ENCODE measurements at regions not wholly inside any gene's neighbourhood (a gene's known extent, or its start where the extent isn't known, plus 50 kb on each side); places are given as distances from the start of the nearest gene placed in this dataset.
A peak's percentile ranks its signal among the peaks of the same experiment; 100 is the strongest.

- no peak for DNase-seq (ENCODE audit: extremely low read depth in 1 of 2, low read depth in 1 of 2)
Measured at GRCh38 chr10:118835682-118836326, 81.0 kb upstream of the CACUL1 start.

DNA sequence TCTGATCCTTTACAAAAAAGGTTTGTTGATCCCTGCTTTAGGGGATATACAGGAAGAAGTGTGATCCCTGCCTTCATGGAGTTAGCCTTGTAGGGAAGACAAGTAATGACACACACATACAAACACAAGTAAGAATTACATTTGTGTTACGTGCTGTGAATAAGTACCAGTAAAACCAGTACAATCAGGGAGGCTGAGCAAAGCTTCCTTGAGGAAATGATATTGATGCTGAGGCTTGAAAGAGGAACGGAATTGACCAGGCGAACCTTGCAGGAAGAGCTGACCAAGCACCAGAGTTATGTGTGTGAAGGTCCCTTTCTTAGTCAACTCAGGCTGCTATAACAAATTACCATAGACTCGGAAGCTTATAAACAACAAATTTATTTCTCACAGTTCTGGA, 83.6 kb upstream of the CACUL1 start:
- DNase-seq (ENCODE audit: extremely low read depth in 1 of 2, low read depth in 1 of 2): no peak

- no peak for DNase-seq (ENCODE audit: extremely low read depth in 1 of 2, low read depth in 1 of 2)
Measured at GRCh38 chr10:118839348-118839747, 84.6 kb upstream of the CACUL1 start.

GRCh38 chr10:118840071-118840775, 85.5 kb upstream of the CACUL1 start:
- no peak for DNase-seq (ENCODE audit: extremely low read depth in 1 of 2, low read depth in 1 of 2)

DNA sequence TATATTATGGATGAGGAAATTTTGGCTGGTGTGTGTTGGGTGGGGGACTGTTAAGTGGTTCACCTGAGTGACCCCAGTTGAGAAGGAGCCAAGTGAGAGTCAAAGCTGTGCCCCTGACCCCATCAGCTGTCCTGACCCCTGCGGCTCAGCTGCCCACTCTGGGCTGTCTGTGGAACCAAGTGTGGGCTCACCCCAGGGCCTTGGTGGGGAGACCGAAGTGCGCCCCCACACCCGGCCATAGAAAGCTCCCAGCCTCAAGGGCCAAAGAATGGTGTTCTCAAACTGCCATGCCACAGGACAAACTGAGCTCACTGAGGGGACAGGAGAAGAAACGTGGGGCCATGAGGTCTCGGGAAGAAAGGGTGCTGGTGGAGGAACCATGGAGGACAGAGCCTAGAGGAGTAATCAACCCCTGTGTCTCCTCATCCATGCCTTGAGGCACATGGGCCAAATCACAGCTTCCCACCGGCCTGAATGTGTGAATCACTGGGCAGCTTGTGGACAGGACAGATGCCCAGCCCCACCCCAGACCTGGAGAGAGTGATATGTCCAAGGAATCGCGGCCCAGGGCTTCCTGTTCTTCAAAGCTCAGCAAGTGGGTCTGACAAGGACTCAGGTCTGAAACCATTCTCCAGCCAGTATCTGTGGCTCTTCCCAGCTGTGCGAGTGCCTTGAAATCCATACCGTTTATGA, 86.2 kb upstream of the CACUL1 start:
- DNase-seq (ENCODE audit: extremely low read depth in 1 of 2, low read depth in 1 of 2): no peak

DNA sequence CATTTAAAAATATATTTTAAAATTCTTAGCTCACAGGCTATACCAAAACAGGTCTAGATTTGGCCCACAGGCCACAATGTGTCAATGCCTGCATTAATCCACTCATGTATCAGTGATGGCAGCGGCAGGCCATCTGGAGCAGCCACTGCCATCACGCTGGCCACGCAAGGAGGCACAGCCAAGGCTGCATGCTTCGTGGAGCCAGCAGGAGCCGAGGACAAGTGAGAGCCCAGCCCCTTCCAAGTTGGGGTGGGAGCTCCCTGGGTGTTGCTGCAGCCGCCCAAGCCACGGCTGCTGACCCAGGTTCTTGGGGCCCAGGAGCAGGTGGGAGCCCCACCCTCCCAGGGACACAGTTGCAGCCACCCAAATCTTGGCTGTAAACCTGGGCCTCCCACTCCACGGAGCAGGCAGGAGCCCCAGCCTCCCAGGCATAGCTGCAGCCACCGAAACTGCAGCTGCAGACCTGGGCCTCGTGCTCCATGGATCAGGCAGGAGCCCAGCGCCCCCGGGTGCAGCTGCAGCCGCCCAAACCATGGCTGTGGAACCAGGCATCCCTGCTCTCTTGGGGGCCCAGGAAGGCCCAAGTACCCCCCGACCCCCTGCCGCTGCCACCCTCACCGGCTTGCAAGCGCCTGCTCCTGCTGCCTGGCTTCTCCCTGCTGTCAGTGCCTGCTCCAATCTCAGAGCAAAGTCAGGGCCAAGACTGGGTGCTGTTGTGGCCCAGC, 87.3 kb upstream of the CACUL1 start:
- no peak for DNase-seq (ENCODE audit: extremely low read depth in 1 of 2, low read depth in 1 of 2)

GRCh38 chr10:118842843-118843624, 88.3 kb upstream of the CACUL1 start:
- no peak for DNase-seq (ENCODE audit: extremely low read depth in 1 of 2, low read depth in 1 of 2)

DNA sequence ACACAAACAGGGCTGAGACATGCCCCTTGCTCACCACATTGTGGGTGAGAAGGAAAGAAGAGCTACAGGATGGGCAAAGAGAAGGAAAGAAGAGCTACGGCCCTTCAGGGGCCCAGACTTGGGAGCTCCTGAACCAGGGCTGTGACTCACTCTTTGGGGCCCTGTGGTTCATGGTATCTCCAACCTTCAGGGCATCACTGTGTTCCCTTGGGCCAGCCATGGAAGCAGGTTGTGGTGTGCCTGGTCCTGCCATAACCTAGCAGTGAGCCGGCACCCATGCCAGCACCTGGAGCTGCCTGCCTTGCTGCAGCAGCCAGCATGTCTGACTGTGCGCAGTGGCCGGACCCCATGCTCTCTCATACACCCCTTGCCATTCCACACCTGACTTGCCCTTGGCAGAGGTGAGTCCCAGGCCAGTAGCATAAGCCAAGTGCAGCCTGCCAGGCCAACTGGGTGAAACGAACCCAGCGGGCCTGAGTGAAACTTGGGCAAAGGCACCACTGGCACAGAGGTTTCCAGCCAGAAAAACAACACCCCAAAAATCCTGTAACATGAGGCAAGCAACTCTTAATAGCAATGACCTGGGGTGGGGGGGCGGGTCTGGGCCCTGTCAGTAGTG, 89.0 kb upstream of the CACUL1 start:
- no peak for DNase-seq (ENCODE audit: extremely low read depth in 1 of 2, low read depth in 1 of 2)

GRCh38 chr10:118844731-118845521, 90.2 kb upstream of the CACUL1 start:
- no peak for DNase-seq (ENCODE audit: extremely low read depth in 1 of 2, low read depth in 1 of 2)

DNA sequence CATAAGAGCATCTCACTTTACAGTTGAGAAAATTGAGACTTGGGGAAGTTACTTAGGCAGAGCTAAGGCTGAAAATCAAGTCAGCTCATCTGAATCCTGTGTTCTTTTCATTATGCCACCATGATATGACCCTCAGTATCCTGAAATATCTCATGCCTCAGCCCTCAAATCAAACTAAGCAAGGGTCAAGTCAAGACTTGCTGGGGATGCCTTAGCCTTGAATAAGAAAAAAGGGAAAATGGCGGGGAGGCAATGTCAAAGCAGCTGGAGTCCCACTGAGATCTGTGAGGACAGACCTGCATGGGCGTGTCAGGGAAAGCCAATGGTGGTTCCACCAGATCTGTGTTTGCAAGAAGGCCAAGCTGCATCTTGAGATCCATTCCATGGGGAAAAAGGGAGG, 91.0 kb upstream of the CACUL1 start:
- DNase-seq (ENCODE audit: extremely low read depth in 1 of 2, low read depth in 1 of 2): no peak

GRCh38 chr10:118850418-118851061, 95.8 kb upstream of the CACUL1 start:
- DNase-seq (ENCODE audit: extremely low read depth in 1 of 2, low read depth in 1 of 2): peak in 1 of 2 donors; percentile 45

- DNase-seq (ENCODE audit: extremely low read depth in 1 of 2, low read depth in 1 of 2): no peak
Measured at GRCh38 chr10:118851062-118852035, 96.6 kb upstream of the CACUL1 start.

- no peak for DNase-seq (ENCODE audit: extremely low read depth in 1 of 2, low read depth in 1 of 2)
Measured at GRCh38 chr10:118853916-118854315, 99.1 kb upstream of the CACUL1 start.

DNA sequence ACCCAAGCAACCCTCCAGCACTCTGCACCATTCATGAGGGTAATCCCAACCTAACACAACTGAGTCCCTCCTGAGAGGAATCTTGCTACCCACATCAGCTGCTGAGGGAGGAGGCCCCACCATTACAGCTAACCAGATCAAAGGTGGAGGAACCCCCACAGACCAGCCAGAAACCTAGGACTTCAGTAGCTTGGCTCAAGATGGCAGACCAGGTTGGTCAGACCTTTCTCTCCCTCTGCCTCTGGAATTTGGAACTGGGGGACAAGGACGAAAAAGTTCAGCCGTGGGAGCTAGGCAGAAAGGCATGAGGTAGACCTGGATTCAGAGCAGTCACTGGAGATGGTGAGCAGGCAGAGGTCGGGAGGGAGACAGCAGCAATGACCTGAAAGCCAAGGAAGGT, 101.3 kb upstream of the CACUL1 start:
- no peak for DNase-seq (ENCODE audit: extremely low read depth in 1 of 2, low read depth in 1 of 2)

DNA sequence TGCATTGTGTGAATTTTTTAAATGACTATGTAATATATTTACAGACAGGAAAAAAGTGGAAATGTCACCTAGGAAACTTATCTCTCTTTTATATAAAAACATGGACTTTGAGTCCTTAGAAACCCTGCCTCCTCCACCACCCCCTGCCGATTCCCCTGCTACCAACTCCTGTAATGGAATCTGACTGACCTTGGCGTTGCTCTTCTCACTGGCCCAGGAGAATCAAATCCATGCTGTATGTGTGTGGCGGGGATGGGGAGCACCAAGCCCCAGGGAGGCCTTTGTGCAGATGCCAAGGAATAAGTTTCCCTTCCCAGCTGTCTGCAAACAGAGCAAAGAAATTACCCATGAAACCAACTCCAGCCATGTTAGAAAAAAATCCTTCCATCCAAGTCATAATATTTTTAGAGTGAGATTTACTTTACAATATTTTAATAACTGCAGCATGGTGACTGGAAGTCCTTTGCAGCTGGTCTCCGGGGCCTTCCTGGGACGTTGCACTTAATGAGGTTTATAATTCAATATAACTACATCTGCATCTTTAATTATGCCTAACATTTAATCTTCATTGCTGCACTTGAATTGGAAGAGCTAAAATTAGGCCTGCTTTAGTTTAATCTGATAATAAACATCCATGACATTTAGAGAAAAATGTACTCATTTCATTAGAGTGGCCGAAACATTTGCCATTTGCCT, 111.4 kb upstream of the CACUL1 start:
- DNase-seq (ENCODE audit: extremely low read depth in 1 of 2, low read depth in 1 of 2): no peak

DNA sequence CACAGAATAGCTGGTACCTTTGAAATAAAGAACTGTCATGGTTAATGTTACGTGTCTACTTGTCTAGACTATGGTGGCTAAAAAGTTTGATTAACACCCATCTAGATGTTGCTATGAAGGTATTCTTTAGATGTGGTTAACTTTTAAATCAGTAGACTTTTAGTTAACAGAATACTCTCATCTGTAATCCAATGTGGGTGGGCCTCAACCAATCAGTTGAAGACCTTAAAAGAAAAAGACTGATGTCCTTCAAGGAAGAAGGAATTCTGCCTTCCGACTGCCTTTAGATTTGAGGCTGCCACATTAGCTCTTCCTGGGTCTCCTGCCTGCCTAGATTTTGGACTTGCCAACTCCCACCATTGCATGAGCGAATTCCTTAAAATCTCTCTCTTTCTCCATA, 113.0 kb upstream of the CACUL1 start:
- DNase-seq (ENCODE audit: extremely low read depth in 1 of 2, low read depth in 1 of 2): no peak

DNA sequence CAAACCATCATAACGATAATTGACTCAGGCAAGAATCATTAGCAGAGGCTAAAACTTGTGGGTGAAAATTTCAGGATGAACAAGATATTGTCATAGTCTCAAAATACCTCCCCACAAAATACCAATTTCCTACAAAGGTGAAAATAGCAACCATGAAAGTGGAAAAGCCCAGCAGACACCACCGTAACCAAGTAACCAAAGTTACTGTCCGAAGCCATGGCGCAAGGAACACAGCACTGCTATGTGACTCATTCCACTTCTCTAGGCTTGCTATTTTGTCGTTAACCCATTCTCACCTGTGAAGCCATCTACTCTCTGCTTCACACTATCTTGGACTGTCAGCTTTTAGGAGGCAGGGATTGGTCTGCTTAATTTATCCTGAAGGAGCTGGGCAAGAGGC, 113.8 kb upstream of the CACUL1 start:
- no peak for DNase-seq (ENCODE audit: extremely low read depth in 1 of 2, low read depth in 1 of 2)
